Ecto neural progenitor cell (in vitro differentiated cells): ENCODE measurements at regions not wholly inside any gene's neighbourhood (a gene's known extent, or its start where the extent isn't known, plus 50 kb on each side); places are given as distances from the start of the nearest gene placed in this dataset.

ENCODE experiments used
- DNase-seq: peaks from one replicate; pipeline ENCODE4 v3.0.0-alpha.2; 2018; ENCODE audit warnings: low spot score

DNA sequence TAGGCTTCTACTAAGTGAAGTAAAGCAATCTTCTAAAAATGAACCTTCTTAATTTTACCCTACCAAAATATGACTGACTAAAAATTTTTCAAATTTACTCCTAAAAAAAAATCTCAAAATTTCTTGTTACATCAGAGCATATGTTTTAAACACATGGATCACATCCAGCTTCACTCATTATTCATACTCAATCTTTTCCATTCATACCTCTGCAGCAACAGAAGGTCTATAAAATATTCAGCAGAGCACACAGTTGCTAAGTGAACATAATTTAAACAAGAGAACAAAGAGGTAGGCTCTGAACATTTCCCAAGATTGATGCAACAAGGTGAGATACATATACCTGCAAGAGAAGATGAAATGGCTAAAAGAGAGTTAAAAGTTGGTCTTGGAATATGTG, 213.9 kb downstream of the SOD2 start:
- DNase-seq: no peak

DNA sequence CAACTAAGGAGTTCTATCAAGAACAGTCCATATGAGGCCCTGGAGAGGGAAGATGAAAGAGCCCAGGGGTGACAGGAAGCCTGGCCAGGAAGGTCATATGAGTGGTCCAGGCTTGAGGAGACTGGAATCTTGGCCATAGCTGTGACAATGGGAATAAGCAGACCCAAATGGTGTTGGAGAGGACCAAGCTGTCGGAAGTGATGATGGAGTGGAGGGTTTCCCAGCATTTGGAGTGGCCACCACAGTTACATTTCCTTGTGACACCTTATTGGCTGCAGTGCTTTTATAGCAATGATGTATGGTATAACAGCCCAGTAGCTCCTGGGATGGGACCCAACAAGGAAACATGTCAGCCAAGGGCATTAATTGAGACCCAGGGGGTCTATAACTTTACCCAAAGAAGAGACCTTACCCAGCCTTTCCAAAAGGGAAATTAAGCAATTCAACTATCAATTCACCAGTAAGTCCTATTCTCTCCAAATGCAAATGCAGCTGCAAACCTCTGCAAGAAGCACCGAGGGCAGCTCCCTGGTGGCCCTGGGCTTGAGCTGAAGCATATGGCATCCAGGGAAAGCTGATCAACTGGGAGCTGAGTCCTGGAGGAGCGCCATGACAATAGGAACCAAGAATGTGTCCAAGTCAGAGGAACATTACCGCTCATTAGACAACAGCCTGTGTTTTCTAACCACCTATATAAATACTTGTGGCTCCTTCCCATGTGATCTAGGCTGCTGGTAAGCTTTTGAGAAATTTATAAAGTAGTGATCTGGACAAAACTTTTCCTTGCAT, 219.4 kb downstream of the SOD2 start:
- DNase-seq: no peak

DNA sequence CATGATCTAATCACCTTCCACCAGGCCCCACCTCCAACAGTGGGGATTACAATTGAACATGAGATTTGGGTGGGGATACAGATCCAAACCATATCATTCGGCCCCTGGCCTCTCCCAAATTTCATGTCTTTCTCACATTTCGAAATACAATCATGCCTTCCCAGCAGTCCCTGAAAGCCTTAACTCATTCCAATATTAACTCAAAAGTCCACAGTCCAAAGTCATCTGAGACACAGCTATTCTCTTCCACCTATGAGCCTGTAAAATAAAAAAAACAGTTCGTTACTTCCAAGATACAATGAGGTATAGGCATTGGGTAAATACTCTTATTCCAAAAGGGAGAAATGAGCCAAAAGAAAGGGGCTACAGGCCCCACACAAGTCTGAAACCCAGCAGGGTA, 222.6 kb downstream of the SOD2 start:
- DNase-seq: no peak

DNA sequence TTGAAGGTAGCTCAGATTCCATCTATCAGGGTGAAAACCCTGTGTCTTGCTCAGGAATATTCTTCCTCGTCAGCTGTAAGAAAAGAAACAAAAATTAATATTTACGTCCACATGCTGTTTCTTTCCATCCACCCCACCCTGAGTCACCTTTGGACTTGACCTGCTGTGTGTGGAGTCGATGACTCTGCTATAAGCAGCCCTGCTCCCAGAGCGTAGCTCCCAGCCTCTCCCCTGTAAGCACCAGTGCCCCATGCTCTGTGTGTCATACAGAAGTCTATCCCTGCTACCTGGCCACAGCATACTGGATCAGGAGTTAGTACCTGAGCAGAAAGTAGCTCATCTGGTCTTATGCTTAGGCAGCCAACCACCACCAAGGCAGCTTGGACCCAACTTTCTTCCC, 223.6 kb downstream of the SOD2 start:
- no peak for DNase-seq

DNA sequence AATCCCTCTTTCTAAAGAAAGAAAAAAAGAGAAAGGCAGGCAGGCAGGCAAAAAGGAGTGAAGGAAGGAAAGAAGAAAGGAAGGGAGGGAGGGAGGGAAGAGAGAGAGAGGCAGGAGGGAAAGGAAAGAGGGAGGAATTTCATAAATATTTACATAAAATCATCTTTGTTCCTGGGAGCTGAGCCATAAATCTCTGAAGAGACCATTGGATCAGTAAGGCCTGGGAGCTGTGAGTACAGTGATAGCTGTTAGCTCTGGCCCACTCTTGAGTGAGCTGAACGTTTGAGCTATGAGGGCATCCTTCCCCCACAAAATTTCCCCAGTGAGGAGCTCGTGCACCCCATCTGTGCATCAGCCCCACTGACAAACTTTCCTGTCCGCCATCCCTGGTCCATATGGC, 224.0 kb downstream of the SOD2 start:
- DNase-seq: no peak

DNA sequence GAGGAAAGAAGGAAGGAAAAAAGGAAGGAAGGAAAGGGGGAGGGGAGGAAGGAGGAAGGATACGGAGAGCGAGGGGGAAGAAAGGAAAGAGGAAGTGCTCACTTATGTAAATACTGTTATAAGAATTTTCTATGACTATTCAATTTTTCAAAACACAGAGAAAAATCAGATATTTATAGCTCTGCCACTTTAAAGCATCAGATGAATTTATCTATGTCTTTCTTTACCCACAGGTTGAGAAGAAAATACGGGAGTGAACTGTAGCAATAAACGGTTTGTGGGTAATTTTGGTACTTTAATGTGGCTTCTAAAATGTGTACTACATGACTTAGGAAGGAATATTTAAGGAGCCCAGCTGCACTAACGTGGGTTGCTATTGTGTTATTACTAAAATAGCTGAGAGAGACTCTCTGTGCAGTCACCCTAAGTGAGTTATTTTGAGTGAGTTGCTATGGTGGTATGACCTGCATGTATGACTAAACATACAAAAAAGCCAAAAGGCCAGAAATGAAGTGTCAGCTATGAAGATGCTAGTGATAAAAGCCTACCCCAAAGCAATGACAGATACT, 225.5 kb downstream of the SOD2 start:
- DNase-seq: no peak

DNA sequence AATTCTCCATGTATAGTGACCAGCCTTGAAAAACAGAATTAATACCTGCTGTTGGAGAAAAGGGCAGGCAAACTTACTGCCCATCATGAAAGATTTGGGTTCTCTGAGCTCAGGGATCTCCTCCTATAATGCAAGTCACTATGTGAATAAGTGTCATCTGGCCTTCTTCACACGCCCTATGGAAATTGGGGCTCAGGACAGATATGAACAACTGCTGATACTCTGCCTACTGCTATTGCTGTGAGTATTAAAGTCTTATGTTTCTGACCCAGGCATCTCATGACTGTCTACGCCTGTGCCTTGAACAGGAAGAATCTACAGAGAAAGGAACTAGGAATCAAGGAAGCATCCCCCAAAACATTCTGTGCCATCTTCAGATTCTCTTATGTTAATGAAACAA, 226.1 kb downstream of the SOD2 start:
- no peak for DNase-seq

DNA sequence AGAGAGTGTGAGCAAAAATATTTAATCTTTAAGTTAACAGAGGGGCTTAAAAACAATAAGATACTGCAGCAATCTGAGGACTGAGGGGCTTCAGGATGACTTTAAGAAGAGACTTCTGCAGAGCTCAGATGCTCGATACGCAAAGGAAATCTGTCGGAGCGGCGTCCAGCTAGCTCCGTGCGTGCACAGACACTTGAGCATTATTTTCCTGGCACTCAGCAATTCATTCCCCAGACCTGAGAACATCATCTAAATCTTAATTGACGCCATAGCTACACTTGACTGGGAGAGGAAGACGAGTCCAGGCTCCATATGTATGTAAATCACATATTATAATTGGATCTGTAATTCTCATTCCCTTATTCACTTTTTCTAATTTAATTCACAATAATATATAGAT, 228.2 kb downstream of the SOD2 start:
- no peak for DNase-seq

DNA sequence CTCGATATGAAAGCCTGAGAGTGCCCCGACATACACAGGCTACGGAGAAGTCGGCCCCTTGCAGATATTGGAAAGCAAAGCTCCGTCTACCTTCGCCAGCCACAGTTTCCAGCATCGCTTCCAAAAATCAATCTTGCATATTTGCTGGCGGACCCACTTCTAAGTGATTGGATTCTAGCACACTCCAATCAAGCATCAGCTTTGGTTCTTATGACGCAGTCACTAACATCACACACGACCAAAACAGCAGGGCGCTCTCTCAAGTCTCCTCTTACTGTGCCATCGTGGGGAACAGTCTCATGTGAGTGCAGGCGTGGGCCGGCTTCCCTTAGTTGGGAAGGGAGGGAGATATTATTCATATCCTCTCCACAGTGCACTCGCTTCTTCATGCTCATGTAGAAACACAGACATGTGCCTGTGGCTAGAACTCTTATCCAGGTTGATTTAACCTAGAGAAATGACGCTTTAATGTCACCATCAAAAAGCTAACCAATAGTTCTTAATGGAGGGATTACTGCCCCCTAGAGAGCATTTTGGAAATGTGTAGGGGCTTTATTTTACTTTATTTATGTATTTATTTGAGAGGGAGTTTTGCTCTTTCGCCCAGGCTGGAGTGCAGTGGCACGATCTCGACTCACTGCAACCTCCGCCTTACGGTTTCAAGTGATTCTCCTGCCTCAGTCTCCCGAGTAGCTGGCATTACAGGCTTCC, 229.8 kb downstream of the SOD2 start:
- no peak for DNase-seq

DNA sequence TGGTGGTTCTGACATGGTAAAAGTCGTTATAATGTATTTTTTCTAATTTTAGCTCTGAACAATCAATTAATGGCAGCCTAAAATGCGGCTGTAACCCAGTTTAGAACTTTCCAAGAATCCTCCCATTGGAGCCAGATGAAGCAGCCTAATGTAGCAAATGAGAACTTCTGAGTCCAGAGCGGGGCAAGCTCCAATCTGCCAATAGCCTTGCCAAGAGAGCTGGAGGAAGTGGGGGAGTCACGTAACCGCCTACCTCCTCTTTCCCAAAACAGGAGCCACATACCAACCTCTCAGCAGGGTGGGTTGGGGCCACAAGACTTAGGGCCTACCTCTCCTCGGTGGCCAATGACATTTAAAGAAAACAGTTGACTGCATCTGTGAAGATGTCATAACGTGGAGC, 230.6 kb downstream of the SOD2 start:
- no peak for DNase-seq

DNA sequence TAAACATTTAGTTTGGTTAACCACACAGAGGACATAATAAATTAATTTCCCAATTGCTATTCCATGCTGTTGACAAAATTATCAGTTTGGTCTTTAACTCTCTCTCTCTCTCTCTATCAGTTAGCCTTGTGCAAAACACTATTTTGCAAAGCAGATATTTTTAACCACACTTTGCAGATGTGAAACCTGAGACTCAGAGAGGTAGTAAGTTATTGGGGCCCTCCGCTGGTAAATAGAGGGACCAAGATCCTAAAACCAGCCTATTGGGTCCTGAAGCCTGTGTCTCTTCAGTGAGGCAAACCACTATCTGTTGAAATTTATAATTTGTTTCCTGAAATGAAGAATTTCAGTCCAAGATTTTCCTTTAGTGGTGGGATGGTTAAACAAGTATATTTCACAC, 231.0 kb downstream of the SOD2 start:
- no peak for DNase-seq

DNA sequence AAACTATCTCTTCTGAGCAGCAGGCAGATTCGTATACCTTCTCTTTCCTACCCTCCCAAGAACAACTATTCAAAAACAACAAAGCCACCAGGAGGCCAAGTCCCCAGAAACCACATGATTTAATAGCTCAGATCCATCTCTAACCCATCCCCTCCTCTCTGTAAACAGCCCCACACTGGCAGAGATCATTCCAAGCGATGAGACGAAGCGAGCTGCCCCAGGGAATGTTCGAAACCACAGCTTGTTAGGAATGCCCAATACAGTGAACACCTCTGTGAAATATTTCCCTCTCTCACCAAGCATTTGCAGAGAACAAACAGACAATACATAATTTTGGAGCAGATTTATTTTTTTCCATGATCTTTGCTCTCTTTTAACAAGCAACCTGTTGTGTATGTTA, 231.8 kb downstream of the SOD2 start:
- no peak for DNase-seq

DNA sequence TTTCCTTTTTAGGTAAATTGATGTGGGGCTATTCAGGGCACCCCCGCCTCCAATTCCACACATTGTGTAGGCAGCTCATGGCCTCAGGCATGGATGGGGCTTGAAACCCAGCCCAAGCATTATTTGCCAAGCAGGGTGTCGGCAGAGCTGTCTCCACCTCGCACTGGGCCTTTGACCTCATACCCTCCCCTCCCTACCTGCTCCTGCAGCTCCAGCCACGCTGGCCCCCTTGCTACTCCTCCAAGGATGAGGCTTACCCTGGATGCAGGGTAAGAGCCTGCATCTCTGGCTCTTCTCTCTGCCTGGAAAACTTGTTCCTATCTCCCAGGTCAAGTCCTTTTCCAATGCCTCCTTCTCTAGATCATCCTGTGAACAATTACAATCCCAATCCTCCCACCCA, 232.6 kb downstream of the SOD2 start:
- DNase-seq: no peak

DNA sequence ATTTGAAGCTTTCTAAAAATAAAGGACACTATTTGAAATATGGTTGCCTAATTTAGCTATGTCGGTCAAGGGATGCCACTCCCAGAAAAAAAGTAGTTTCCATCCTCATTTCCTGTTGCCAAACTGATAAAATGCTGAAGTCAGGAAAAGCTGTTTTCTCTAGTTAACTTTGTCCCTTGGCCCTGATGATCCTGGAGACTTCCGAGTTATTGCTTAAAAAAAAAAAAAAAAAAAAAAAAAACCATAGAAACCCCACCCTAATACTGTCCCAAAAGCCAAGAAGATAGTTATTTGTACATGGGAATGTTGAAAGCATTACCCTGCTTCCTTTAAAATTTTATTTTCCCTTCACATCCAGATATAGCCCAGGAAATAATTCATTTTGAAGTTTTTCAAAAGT, 236.7 kb downstream of the SOD2 start:
- no peak for DNase-seq

DNA sequence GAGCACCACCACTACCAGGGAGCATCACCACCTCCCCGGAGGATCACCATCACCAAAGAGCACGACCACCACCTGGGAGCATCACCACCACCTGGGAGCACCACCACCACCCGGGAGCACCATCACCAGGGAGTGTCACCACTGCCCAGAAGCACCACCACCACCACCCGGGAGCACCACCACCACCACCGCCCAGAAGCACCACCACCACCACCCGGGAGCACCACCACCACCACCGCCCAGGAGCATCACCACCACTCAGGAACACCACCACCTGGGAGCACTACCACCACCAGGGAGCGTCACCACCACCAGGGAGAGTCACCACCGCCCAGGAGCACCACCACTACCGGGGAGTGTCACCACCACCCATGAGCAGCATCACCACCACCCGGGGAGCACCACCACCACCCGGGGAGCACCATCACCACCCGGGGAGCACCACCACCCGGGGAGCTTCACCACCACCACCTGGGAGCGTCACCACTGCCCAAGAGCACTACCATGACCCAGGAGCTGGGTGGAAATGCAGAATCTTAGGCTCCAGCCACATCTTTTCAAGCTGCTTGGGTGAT, 237.3 kb downstream of the SOD2 start:
- DNase-seq: no peak

DNA sequence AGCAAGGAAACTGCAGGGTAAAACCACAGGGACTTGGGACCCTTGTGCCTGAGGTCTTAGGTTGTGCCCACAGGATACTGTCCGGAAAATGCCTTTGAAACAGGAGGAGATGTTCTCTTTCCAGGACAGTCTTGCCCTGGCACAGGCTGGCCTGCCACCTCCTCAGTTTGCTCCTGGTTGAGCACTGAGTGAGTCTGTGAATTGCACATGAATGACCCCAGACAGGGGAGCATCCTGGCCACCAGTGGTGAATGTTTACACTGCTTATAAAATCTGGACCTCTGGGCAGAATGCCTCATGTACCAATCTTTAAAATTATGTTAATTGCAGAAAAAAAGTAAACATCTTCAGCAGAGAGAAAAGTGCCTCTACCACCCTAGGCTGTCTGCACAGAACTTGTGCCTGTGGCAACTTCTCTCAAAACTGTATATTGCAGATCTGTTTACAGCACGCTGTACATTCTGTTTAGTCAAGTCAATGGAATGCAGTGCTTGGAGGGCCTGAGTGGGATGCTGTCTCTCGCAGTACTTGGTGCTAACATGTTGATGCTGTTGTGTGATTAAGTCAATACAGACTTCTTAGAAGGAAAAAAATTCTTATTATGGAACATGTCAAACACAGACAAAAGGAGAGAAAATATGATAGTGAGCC, 242.1 kb downstream of the SOD2 start:
- no peak for DNase-seq

DNA sequence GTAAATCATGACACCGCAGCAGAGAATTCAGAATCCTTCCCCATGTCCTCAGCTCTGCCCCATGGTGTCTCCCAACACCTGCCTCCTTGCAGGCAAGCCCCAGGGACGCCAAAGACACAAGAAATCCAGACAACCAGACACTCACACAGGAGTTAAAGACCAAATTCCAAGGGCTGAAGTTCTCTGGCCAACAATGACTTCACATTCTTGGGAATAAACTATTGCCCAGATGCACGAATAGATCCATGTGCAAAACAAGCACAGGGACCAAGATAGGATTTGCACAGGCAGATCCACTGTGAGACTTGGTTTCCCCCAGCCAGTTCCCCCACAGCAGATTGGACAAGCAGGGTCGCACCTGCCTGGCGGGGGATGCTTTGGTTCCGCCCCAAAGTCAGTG, 246.7 kb downstream of the SOD2 start:
- no peak for DNase-seq

DNA sequence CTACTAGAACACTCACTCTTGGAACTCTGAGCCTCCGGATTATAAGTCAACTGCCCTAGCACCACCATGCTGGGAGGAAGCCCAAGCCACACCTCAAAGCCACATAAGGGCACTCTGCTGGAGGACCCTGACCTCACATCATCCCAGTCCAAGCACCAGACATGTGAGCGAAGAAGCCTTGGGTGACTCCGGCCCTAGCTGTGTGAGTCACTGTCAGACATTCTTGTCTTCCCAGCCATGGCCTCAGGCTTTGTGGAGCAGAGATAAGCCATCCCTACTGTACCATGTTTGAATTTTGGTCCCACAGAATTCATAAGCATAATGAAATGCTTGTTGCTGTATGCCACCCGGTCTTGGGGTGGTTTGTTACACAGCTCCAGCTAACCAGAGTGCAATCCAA, 247.7 kb downstream of the SOD2 start:
- no peak for DNase-seq

DNA sequence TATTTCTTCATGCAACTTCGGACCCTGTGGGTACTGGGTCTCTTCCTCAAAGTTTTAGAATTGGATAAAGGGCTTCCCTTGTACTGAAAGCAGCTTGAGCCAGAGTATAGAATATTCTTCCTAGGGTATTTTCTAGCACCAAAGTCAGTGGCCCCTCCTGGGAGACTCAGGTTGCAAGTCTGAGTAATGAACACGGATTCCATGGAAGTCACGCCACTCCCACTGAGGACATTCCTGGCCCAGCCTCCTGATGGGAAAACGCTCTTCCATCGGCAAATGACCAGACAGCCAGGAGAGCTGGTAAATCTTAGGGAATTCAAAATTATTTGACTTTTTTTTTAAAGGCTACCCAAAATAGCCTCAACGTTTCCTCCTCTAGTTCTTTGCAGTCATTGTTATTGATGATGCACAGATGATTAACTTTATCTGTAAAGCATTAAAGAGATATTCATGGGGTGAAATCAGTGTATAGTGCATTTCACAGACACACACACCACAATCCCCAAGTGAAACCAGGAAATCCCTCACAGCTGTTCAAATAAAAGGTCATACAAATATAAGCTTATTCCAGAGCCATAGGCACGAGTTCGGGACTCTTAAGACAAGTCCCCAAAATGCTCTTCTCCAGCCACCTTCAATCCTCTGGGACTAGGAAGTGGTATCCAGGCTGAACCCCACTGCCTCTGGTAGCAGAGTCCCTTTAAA, 248.8 kb downstream of the SOD2 start:
- no peak for DNase-seq

DNA sequence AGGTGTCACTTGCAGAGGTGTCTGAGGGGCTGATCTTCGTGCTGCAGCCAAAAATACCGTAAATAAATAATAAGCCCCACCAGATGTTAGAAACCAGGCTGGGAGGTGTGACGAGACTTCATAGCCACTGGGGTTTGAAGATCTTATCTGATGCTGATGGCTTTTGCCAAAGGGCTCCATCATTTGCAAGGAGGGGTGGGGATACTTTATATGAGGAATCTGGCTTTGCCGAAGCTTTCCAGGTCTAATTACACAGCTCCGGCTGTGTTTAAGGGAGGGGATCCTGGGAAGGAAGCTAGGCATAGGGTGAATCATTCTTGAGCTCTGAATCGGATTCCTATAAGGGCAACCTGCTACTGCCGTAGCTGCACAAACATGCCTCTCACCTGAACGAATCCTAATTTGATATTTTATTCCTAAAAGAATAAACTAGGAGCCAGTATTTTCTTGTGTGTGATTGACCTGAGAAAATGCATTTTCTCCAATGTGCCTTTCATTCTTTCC, 249.6 kb downstream of the SOD2 start:
- DNase-seq: no peak

DNA sequence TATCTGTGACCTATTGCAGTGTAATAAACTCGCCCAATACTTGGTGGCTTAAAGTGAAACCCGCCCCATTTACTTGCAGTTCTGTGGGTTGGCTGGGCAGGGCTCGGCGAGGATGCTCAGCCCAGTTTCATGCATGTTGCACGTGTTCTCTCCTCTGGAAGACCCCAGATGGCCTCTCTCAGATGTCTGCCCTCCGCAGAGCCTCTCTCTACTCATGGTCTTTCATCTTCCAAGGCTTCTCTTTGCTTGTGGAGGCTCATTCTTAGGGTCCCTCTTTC, 251.4 kb downstream of the SOD2 start:
- DNase-seq: no peak
